Tibial nerve (tissue), 4 donors: ENCODE measurements at regions not wholly inside any gene's neighbourhood (a gene's known extent, or its start where the extent isn't known, plus 50 kb on each side); places are given as distances from the start of the nearest gene placed in this dataset.

Source experiments
- CTCF ChIP-seq, 5 experiments: fragments of 200-600 bp in 3 of 5; fragments of 450-650 bp in 2 of 5; sonication (generic) in 3 of 5; IDR thresholded peaks; one replicate each; pipeline ENCODE4 v1.5.1; 2016 to 2019; ENCODE audit warnings: antibody characterized with exemption in 5 of 5, mild to moderate bottlenecking in 3 of 5, moderate library complexity in 2 of 5
- EP300 ChIP-seq, 2 donors: sonication (generic); formaldehyde crosslinking; IDR thresholded peaks; one replicate each; pipeline ENCODE4 v1.6.1; 2017; ENCODE audit warnings: antibody characterized with exemption in 2 of 2, mild to moderate bottlenecking in 1 of 2
- POLR2A ChIP-seq, 2 donors: fragments of 450-650 bp; IDR thresholded peaks; one replicate each; pipeline ENCODE4 v1.6.1; 2017; ENCODE audit warnings: antibody characterized with exemption in 2 of 2, mild to moderate bottlenecking in 2 of 2, moderate library complexity in 2 of 2

- TF ChIP-seq CTCF (IDR thresholded peaks at IDR 0.05): no peak
- no peak for TF ChIP-seq EP300 (IDR thresholded peaks at IDR 0.05)
- no peak for TF ChIP-seq POLR2A (IDR thresholded peaks at IDR 0.05)
Measured at GRCh38 chr4:173735049-173735448, 205.0 kb upstream of the HAND2 start.
